H1 (cell line): ENCODE measurements at regions not wholly inside any gene's neighbourhood (a gene's known extent, or its start where the extent isn't known, plus 50 kb on each side); places are given as distances from the start of the nearest gene placed in this dataset.

Source experiments
- CTCF ChIA-PET: fragments of 300-600 bp; sonication (Branson Sonifier 250); formaldehyde crosslinking; loops from one replicate; lab custom pipeline; 2021; ENCODE audit not compliant: partially characterized antibody; lab: Charles Lee
- POLR2A ChIA-PET: fragments of 300-600 bp; sonication (Branson Sonifier 250); formaldehyde crosslinking; loops from one replicate; lab custom pipeline; 2021; ENCODE audit warnings: inconsistent platforms; ENCODE audit not compliant: partially characterized antibody; lab: Charles Lee
- DNase-seq, 2 experiments: peaks; one replicate each; pipeline versions ENCODE4 v3.0.0 to v3.0.0-alpha.2; 2010 to 2022; ENCODE audit warnings: low spot score in 2 of 2, low read depth in 1 of 2, mixed read lengths in 1 of 2
- FAIRE-seq: peaks from 2 replicates; lab custom pipeline; 2011; peaks lifted over from hg19 to GRCh38; lab: Jason Lieb, UNC
- H2AFZ ChIP-seq: 2 replicates; pipeline ENCODE4 v1.8.1; 2012; ENCODE audit warnings: low read length, inconsistent platforms
- H2AK5ac ChIP-seq: 2 replicates; pipeline ENCODE4 v1.6.1; 2013; ENCODE audit warnings: low read depth, low read length
- H2BK120ac ChIP-seq: replicated peaks from 2 replicates; pipeline ENCODE3; 2013; ENCODE audit warnings: low read depth, low read length, inconsistent platforms
- H2BK12ac ChIP-seq: 2 replicates; pipeline ENCODE4 v1.6.1; 2013; ENCODE audit warnings: low read depth, low read length
- H2BK15ac ChIP-seq: 2 replicates; pipeline ENCODE4 v1.6.1; 2013; ENCODE audit warnings: low read length
- H2BK20ac ChIP-seq: 2 replicates; pipeline ENCODE4 v1.6.1; 2013; ENCODE audit warnings: low read length
- H2BK5ac ChIP-seq: 2 replicates; pipeline ENCODE4 v1.6.1; 2013; ENCODE audit warnings: low read depth, low read length
- H3K14ac ChIP-seq: 2 replicates; pipeline ENCODE4 v1.6.1; 2013; ENCODE audit warnings: inconsistent platforms; ENCODE audit not compliant: insufficient read length
- H3K18ac ChIP-seq: 2 replicates; pipeline ENCODE4 v1.6.1; 2013; ENCODE audit warnings: low read length; ENCODE audit errors: extremely low read depth
- H3K23ac ChIP-seq: 2 replicates; pipeline ENCODE4 v1.6.1; 2013; ENCODE audit warnings: inconsistent platforms; ENCODE audit not compliant: insufficient read length
- H3K23me2 ChIP-seq: 2 replicates; pipeline ENCODE4 v1.6.1; 2013; ENCODE audit warnings: low read depth, low read length
- H3K27ac ChIP-seq: 2 replicates; pipeline ENCODE4 v1.6.1; 2011; ENCODE audit warnings: low read depth, low read length, inconsistent platforms
- H3K27me3 ChIP-seq, 4 experiments: replicated peaks in 1 of 4; 1 replicate in 1 of 4; 2 replicates in 3 of 4; pipeline versions ENCODE4 v1.6.1 to v1.8.1; 2011 to 2013; ENCODE audit warnings: low read length in 3 of 4, mild to moderate bottlenecking in 3 of 4, inconsistent platforms in 2 of 4, mixed read lengths in 2 of 4, moderate library complexity in 1 of 4; ENCODE audit not compliant: control insufficient read depth in 3 of 4, insufficient read depth in 3 of 4; ENCODE audit errors: extremely low read depth in 1 of 4
- H3K36me3 ChIP-seq, 4 experiments: 2 replicates each; pipeline versions ENCODE4 v1.6.1 to v1.8.1; 2011 to 2013; ENCODE audit warnings: mild to moderate bottlenecking in 4 of 4, low read length in 3 of 4, moderate library complexity in 2 of 4, control low read depth in 1 of 4, inconsistent platforms in 1 of 4; ENCODE audit not compliant: insufficient read depth in 4 of 4, control insufficient read depth in 2 of 4
- H3K4ac ChIP-seq: replicated peaks from 2 replicates; pipeline ENCODE3; 2013; ENCODE audit warnings: low read length, low read depth, mixed read lengths, inconsistent platforms; ENCODE audit not compliant: insufficient read length
- H3K4me1 ChIP-seq, 4 experiments: replicated peaks in 1 of 4; 1 replicate in 1 of 4; 2 replicates in 3 of 4; pipeline versions ENCODE4 v1.6.1 to v1.8.1; 2011 to 2013; ENCODE audit warnings: low read length in 3 of 4, inconsistent platforms in 2 of 4, mixed read lengths in 1 of 4; ENCODE audit not compliant: insufficient read depth in 4 of 4, control insufficient read depth in 3 of 4
- H3K4me2 ChIP-seq, 2 experiments: 2 replicates each; pipeline versions ENCODE4 v1.6.1 to v1.8.1; 2011 to 2013; ENCODE audit warnings: low read depth in 2 of 2, low read length in 2 of 2, control low read depth in 1 of 2, inconsistent platforms in 1 of 2, mild to moderate bottlenecking in 1 of 2; ENCODE audit not compliant: insufficient read depth in 1 of 2
- H3K4me3 ChIP-seq, 4 experiments: fragments of 200-600, 300-600 bp in 1 of 4; sonication (generic), shearing (Covaris generic), sonication (Bioruptor Twin) in 1 of 4; 2 replicates each; pipeline versions ENCODE4 v1.5.1 to v1.8.1; 2011 to 2016; ENCODE audit warnings: low read length in 4 of 4, low read depth in 3 of 4, control low read depth in 2 of 4, inconsistent platforms in 2 of 4, mild to moderate bottlenecking in 2 of 4, mixed read lengths in 1 of 4, moderate library complexity in 1 of 4; ENCODE audit not compliant: insufficient read depth in 2 of 4; ENCODE audit errors: extremely low read depth in 1 of 4
- H3K56ac ChIP-seq: replicated peaks from 2 replicates; pipeline ENCODE3; 2013; ENCODE audit warnings: low read depth, mild to moderate bottlenecking, mixed read lengths, low read length, inconsistent platforms; ENCODE audit not compliant: insufficient read length
- H3K79me1 ChIP-seq: 2 replicates; pipeline ENCODE4 v1.6.1; 2013; ENCODE audit warnings: low read depth, low read length, control low read depth
- H3K79me2 ChIP-seq, 2 experiments: 2 replicates each; pipeline versions ENCODE4 v1.6.1 to v1.8.1; 2012 to 2013; ENCODE audit warnings: low read length in 2 of 2, mild to moderate bottlenecking in 2 of 2, inconsistent platforms in 1 of 2; ENCODE audit not compliant: insufficient read depth in 2 of 2, control insufficient read depth in 1 of 2
- H3K9ac ChIP-seq, 4 experiments: replicated peaks in 1 of 4; 1 replicate in 1 of 4; 2 replicates in 3 of 4; pipeline versions ENCODE4 v1.6.1 to v1.8.1; 2011 to 2013; ENCODE audit warnings: low read depth in 3 of 4, low read length in 3 of 4, control low read depth in 2 of 4, mild to moderate bottlenecking in 2 of 4, moderate library complexity in 2 of 4, inconsistent platforms in 1 of 4; ENCODE audit errors: extremely low read depth in 1 of 4
- H3K9me3 ChIP-seq, 2 experiments: 2 replicates each; pipeline versions ENCODE4 v1.6.1 to v1.8.1; 2012 to 2013; ENCODE audit warnings: mild to moderate bottlenecking in 2 of 2, moderate library complexity in 2 of 2, control low read depth in 1 of 2, inconsistent platforms in 1 of 2, low read depth in 1 of 2, low read length in 1 of 2, mixed read lengths in 1 of 2; ENCODE audit not compliant: insufficient read depth in 2 of 2
- H4K20me1 ChIP-seq, 2 experiments: replicated peaks in 1 of 2; 2 replicates each; pipeline versions ENCODE3 to v1.8.1; 2011 to 2013; ENCODE audit warnings: inconsistent platforms in 2 of 2, low read length in 2 of 2, mild to moderate bottlenecking in 1 of 2; ENCODE audit not compliant: insufficient read depth in 2 of 2, control insufficient read depth in 1 of 2
- H4K5ac ChIP-seq: 2 replicates; pipeline ENCODE4 v1.6.1; 2013; ENCODE audit warnings: low read length, low read depth, mixed read lengths, inconsistent platforms; ENCODE audit not compliant: insufficient read length
- H4K8ac ChIP-seq: 2 replicates; pipeline ENCODE4 v1.8.0; 2013; ENCODE audit warnings: mild to moderate bottlenecking, moderate library complexity, low read length, inconsistent platforms; ENCODE audit not compliant: insufficient read depth; ENCODE audit errors: extremely low read depth
- H4K91ac ChIP-seq: replicated peaks from 2 replicates; pipeline ENCODE3; 2013; ENCODE audit warnings: low read length, mixed read lengths, inconsistent platforms; ENCODE audit not compliant: insufficient read length
- POLR2A ChIP-seq, 2 experiments: IDR thresholded peaks; 1 replicate in 1 of 2; 2 replicates in 1 of 2; pipeline ENCODE4 v1.6.1; 2011; ENCODE audit warnings: low read depth in 2 of 2, low read length in 2 of 2, mild to moderate bottlenecking in 2 of 2; ENCODE audit errors: control extremely low read depth in 1 of 2
- WGBS, 2 experiments: shearing (Covaris generic) in 1 of 2; methylation state at CpG; one replicate each; pipeline versions ENCODE4 v1.1.6 to v1.1.7; 2013 to 2015; ENCODE audit warnings: low lambda C conversion rate in 2 of 2, mixed read lengths in 2 of 2, inconsistent platforms in 1 of 2, low coverage in 1 of 2, missing lambda C conversion rate in 1 of 2; ENCODE audit not compliant: insufficient replicate concordance in 2 of 2, insufficient coverage in 1 of 2, insufficient read length in 1 of 2; ENCODE audit errors: extremely low coverage in 1 of 2, missing lambda C conversion rate in 1 of 2; 5-methylcytosine and 5-hydroxymethylcytosine counted together

- Histone ChIP-seq H3K18ac (no peak overlapping the region), H3K23me2 (no peaks in the 10 kb centered on the region), H2BK12ac (no peak overlapping the region), H3K79me1 (no peaks in the 10 kb centered on the region), H3K27ac (no peak overlapping the region), H4K5ac (no peak overlapping the region), H4K20me1 (no peaks in the 10 kb centered on the region), H3K23ac (no peak overlapping the region), H3K36me3 (no peaks in the 10 kb centered on the region), H3K4me1 (no peaks in the 10 kb centered on the region), H2AK5ac (no peak overlapping the region), H2AFZ (no peak overlapping the region), H2BK15ac (no peak overlapping the region), H2BK120ac (no peak overlapping the region), H3K9ac (no peak overlapping the region), H3K14ac (no peak overlapping the region), H3K4ac (no peak overlapping the region), H3K27me3 (no peaks in the 10 kb centered on the region), H2BK5ac (no peak overlapping the region), H3K9me3 (0 out of 4 replicates have a peak, but pooled peaks cover 0 to under 1% of the 10 kb centered on the region in 2 experiments), H3K79me2 (no peaks in the 10 kb centered on the region), H4K8ac (no peak overlapping the region), H2BK20ac (no peak overlapping the region), H3K4me3 (no peak overlapping the region), H3K56ac (no peak overlapping the region), H4K91ac (no peak overlapping the region), H3K4me2 (no peak overlapping the region)
- no peak for DNase-seq
- no peak for TF ChIP-seq POLR2A (IDR thresholded peaks at IDR 0.05; ENCODE audit: control extremely low read depth in 1 of 2, low read depth in 2 of 2, low read length in 2 of 2)
- FAIRE-seq: no peak
- CTCF ChIA-PET: no interaction called here
- POLR2A ChIA-PET: no interaction called here
- 93% methylated on average over 7 of the region's 7 CpGs; no CpG with 5 or more reads in 1 of the 2 experiments for WGBS, 2 experiments
Observed at GRCh38 chr2:52852006-52852405, 915.6 kb upstream of the CHAC2 start.
